Neuronal stem cell (in vitro differentiated cells): ENCODE measurements at regions not wholly inside any gene's neighbourhood (a gene's known extent, or its start where the extent isn't known, plus 50 kb on each side); places are given as distances from the start of the nearest gene placed in this dataset.
A peak's percentile ranks its signal among the peaks of the same experiment; 100 is the strongest.

Experiments used
- DNase-seq: peaks from one replicate; pipeline ENCODE4 v3.0.0-alpha.2; 2013; ENCODE audit warnings: low spot score
- H2AFZ ChIP-seq: one replicate; pipeline ENCODE4 v1.6.1; 2013; ENCODE audit warnings: mild to moderate bottlenecking, low read length, inconsistent platforms
- H2AK5ac ChIP-seq: 2 replicates; pipeline ENCODE4 v1.6.1; 2013; ENCODE audit warnings: low read depth, mild to moderate bottlenecking, inconsistent platforms, low read length, moderate library complexity, mixed read lengths
- H2BK120ac ChIP-seq: 2 replicates; pipeline ENCODE4 v1.6.1; 2013; ENCODE audit warnings: low read depth, mild to moderate bottlenecking, inconsistent platforms, low read length, moderate library complexity, mixed read lengths
- H2BK12ac ChIP-seq: one replicate; pipeline ENCODE4 v1.6.1; 2013; ENCODE audit warnings: low read length, inconsistent platforms
- H2BK15ac ChIP-seq: 2 replicates; pipeline ENCODE4 v1.6.1; 2013; ENCODE audit warnings: mild to moderate bottlenecking, low read length, inconsistent platforms, mixed read lengths
- H2BK5ac ChIP-seq: one replicate; pipeline ENCODE4 v1.6.1; 2013; ENCODE audit warnings: inconsistent platforms, mild to moderate bottlenecking, low read length, moderate library complexity
- H3K14ac ChIP-seq: one replicate; pipeline ENCODE4 v1.6.1; 2013; ENCODE audit warnings: low read length, inconsistent platforms
- H3K18ac ChIP-seq: 2 replicates; pipeline ENCODE4 v1.6.1; 2013; ENCODE audit warnings: low read length, inconsistent platforms
- H3K23ac ChIP-seq: 2 replicates; pipeline ENCODE4 v1.6.1; 2013; ENCODE audit warnings: low read depth, mild to moderate bottlenecking, mixed read lengths, low read length, inconsistent platforms; ENCODE audit not compliant: poor library complexity
- H3K27ac ChIP-seq: replicated peaks from 3 replicates; pipeline ENCODE4 v1.5.1; 2013; ENCODE audit warnings: low read length, inconsistent platforms
- H3K27me3 ChIP-seq, 3 experiments: 2 replicates each; pipeline ENCODE4 v1.6.1; 2013; ENCODE audit warnings: low read length in 3 of 3, mild to moderate bottlenecking in 2 of 3, inconsistent platforms in 1 of 3, low read depth in 1 of 3, mixed read lengths in 1 of 3, moderate library complexity in 1 of 3; ENCODE audit not compliant: control insufficient read depth in 3 of 3, insufficient read depth in 3 of 3
- H3K36me3 ChIP-seq, 2 donors: replicated peaks in 1 of 2; 2 replicates each; pipeline ENCODE4 v1.6.1; 2013; ENCODE audit warnings: low read length in 2 of 2; ENCODE audit not compliant: control insufficient read depth in 2 of 2, insufficient read depth in 2 of 2
- H3K4ac ChIP-seq: 2 replicates; pipeline ENCODE4 v1.6.1; 2013; ENCODE audit warnings: inconsistent platforms, mild to moderate bottlenecking, low read length, moderate library complexity
- H3K4me1 ChIP-seq, 2 donors: 1 replicate in 1 of 2; 2 replicates in 1 of 2; pipeline ENCODE4 v1.6.1; 2013; ENCODE audit warnings: low read length in 2 of 2, low read depth in 1 of 2; ENCODE audit not compliant: control insufficient read depth in 2 of 2, insufficient read depth in 1 of 2
- H3K4me2 ChIP-seq: one replicate; pipeline ENCODE4 v1.6.1; 2013; ENCODE audit warnings: mild to moderate bottlenecking, low read length, inconsistent platforms; ENCODE audit not compliant: insufficient read depth, poor library complexity, severe bottlenecking
- H3K4me3 ChIP-seq, 2 donors: 2 replicates each; pipeline ENCODE4 v1.5.1; 2013; ENCODE audit warnings: low read length in 2 of 2, mild to moderate bottlenecking in 2 of 2, inconsistent platforms in 1 of 2, moderate library complexity in 1 of 2
- H3K79me1 ChIP-seq: one replicate; pipeline ENCODE4 v1.6.1; 2013; ENCODE audit warnings: low read depth, mild to moderate bottlenecking, inconsistent platforms, low read length, moderate library complexity
- H3K9ac ChIP-seq: one replicate; pipeline ENCODE4 v1.6.1; 2013; ENCODE audit warnings: mild to moderate bottlenecking, low read depth, low read length, inconsistent platforms; ENCODE audit not compliant: poor library complexity
- H3K9me3 ChIP-seq, 2 donors: replicated peaks in 1 of 2; 2 replicates each; pipeline versions ENCODE3 to v1.6.1; 2013; ENCODE audit warnings: low read length in 2 of 2, mild to moderate bottlenecking in 2 of 2, inconsistent platforms in 1 of 2, low read depth in 1 of 2, mixed read lengths in 1 of 2, moderate library complexity in 1 of 2; ENCODE audit not compliant: control insufficient read depth in 2 of 2, insufficient read depth in 1 of 2
- H4K8ac ChIP-seq: one replicate; pipeline ENCODE4 v1.6.1; 2013; ENCODE audit warnings: low read depth, mild to moderate bottlenecking, inconsistent platforms, low read length, moderate library complexity
- H4K91ac ChIP-seq: one replicate; pipeline ENCODE4 v1.6.1; 2013; ENCODE audit warnings: low read length, low read depth, mild to moderate bottlenecking, inconsistent platforms; ENCODE audit not compliant: poor library complexity
- WGBS, 2 donors: extraction: QIAGEN DNeasy Blood & Tissue Kit; methylation state at CpG; one replicate each; pipeline ENCODE4 v1.1.7; 2013; ENCODE audit warnings: missing lambda C conversion rate in 2 of 2, mixed read lengths in 1 of 2; ENCODE audit not compliant: insufficient read length in 2 of 2, insufficient replicate concordance in 1 of 2; ENCODE audit errors: extremely low coverage in 2 of 2; 5-methylcytosine and 5-hydroxymethylcytosine counted together

GRCh38 chr5:1949253-1949652 is 66.5 kb upstream of the IRX4 start:
- Histone ChIP-seq H2BK15ac (no peak overlapping the region), H2BK5ac (no peak overlapping the region), H3K4me2 (no peak overlapping the region), H3K4me1 (peaks cover 3 to 6% of the 10 kb centered on the region in 2 donors), H3K23ac (no peak overlapping the region), H2AFZ (no peak overlapping the region), H2BK12ac (no peak overlapping the region), H2AK5ac (no peak overlapping the region), H3K27me3 (peaks cover 0 to 5% (median under 1%) of the 10 kb centered on the region in 3 experiments), H3K27ac (no peak overlapping the region), H3K14ac (no peak overlapping the region), H3K36me3 (no peaks in the 10 kb centered on the region), H4K8ac (no peak overlapping the region), H3K9ac (no peak overlapping the region), H2BK120ac (no peak overlapping the region), H3K9me3 (no peaks in the 10 kb centered on the region), H3K18ac (no peak overlapping the region), H3K4me3 (no peak overlapping the region), H3K4ac (no peak overlapping the region), H4K91ac (no peak overlapping the region), H3K79me1 (peaks cover 3% of the 10 kb centered on the region)
- no CpG with 5 or more reads among the region's 18 CpGs for WGBS, 2 donors
- no peak for DNase-seq

GRCh38 chr5:1948663-1949191 is 66.0 kb upstream of the IRX4 start:
- Histone ChIP-seq H2AFZ (no peak overlapping the region), H3K27me3 (peaks cover 0 to 5% (median 2%) of the 10 kb centered on the region in 3 experiments), H3K4me3 (no peak overlapping the region), H3K36me3 (no peaks in the 10 kb centered on the region), H4K8ac (no peak overlapping the region), H2BK120ac (no peak overlapping the region), H3K4me1 (peaks cover 3 to 7% of the 10 kb centered on the region in 2 donors), H2BK5ac (no peak overlapping the region), H3K4me2 (no peak overlapping the region), H3K27ac (no peak overlapping the region), H3K18ac (no peak overlapping the region), H3K9ac (no peak overlapping the region), H3K79me1 (peaks cover 3% of the 10 kb centered on the region), H3K14ac (no peak overlapping the region), H4K91ac (no peak overlapping the region), H2BK15ac (no peak overlapping the region), H3K4ac (no peak overlapping the region), H3K9me3 (no peaks in the 10 kb centered on the region), H2AK5ac (no peak overlapping the region), H2BK12ac (no peak overlapping the region), H3K23ac (no peak overlapping the region)
- no CpG with 5 or more reads among the region's 26 CpGs for WGBS, 2 donors
- DNase-seq: no peak

GRCh38 chr5:1948111-1948510 is 65.4 kb upstream of the IRX4 start:
- Histone ChIP-seq H2BK15ac (no peak overlapping the region), H3K36me3 (no peaks in the 10 kb centered on the region), H2BK5ac (no peak overlapping the region), H3K4me2 (no peak overlapping the region), H3K27me3 (peaks cover 0 to 5% (median 2%) of the 10 kb centered on the region in 3 experiments), H4K8ac (no peak overlapping the region), H3K14ac (no peak overlapping the region), H3K9me3 (no peaks in the 10 kb centered on the region), H3K4me3 (no peak overlapping the region), H3K18ac (no peak overlapping the region), H2BK12ac (no peak overlapping the region), H4K91ac (no peak overlapping the region), H3K23ac (no peak overlapping the region), H2AFZ (no peak overlapping the region), H3K4ac (no peak overlapping the region), H2BK120ac (no peak overlapping the region), H3K4me1 (peaks cover 3 to 7% of the 10 kb centered on the region in 2 donors), H3K9ac (no peak overlapping the region), H2AK5ac (no peak overlapping the region), H3K27ac (no peak overlapping the region), H3K79me1 (peaks cover 3% of the 10 kb centered on the region)
- no peak for DNase-seq
- no CpG with 5 or more reads among the region's 10 CpGs for WGBS, 2 donors

- Histone ChIP-seq H3K9ac (no peak overlapping the region), H3K4me1 (peaks cover 0 to 5% of the 10 kb centered on the region in 2 donors), H2AFZ (no peak overlapping the region), H2BK5ac (no peak overlapping the region), H3K23ac (no peak overlapping the region), H3K9me3 (peaks cover 0 to 3% of the 10 kb centered on the region in 2 donors), H4K8ac (no peak overlapping the region), H3K27ac (no peak overlapping the region), H3K36me3 (no peaks in the 10 kb centered on the region), H2BK120ac (no peak overlapping the region), H2AK5ac (peak overlapping the region; percentile 54), H3K14ac (no peak overlapping the region), H2BK12ac (no peak overlapping the region), H3K4me2 (no peak overlapping the region), H4K91ac (no peak overlapping the region), H3K27me3 (peaks cover 0 to 5% (median 2%) of the 10 kb centered on the region in 3 experiments), H3K4me3 (no peak overlapping the region), H2BK15ac (no peak overlapping the region), H3K79me1 (peaks cover 3% of the 10 kb centered on the region), H3K4ac (no peak overlapping the region), H3K18ac (no peak overlapping the region)
- no peak for DNase-seq
- no CpG with 5 or more reads among the region's 13 CpGs for WGBS, 2 donors
Measured at GRCh38 chr5:1946776-1947175, 64.1 kb upstream of the IRX4 start.
